Cardiac muscle cell (in vitro differentiated cells and primary cell): ENCODE measurements at regions not wholly inside any gene's neighbourhood (a gene's known extent, or its start where the extent isn't known, plus 50 kb on each side); places are given as distances from the start of the nearest gene placed in this dataset.

Experiments used
- DNase-seq, 2 donors: peaks; one replicate each; pipeline versions ENCODE4 v3.0.0 to v3.0.0-alpha.2; 2010 to 2017; ENCODE audit warnings: low read depth in 1 of 2, low spot score in 1 of 2
- H3K27ac ChIP-seq: fragments of 200-600 bp; sonication (generic); 2 replicates; pipeline ENCODE4 v1.5.1; 2016
- H3K27me3 ChIP-seq: fragments of 200-600 bp; sonication (generic); 2 replicates; pipeline ENCODE4 v1.6.0; 2016; ENCODE audit warnings: control low read depth
- H3K36me3 ChIP-seq: fragments of 200-600 bp; sonication (generic); 2 replicates; pipeline ENCODE4 v1.5.1; 2016; ENCODE audit warnings: control low read depth
- H3K4me1 ChIP-seq: fragments of 200-600 bp; sonication (generic); 2 replicates; pipeline ENCODE4 v1.8.1; 2017; ENCODE audit warnings: low read depth, mild to moderate bottlenecking, mixed run types
- H3K4me3 ChIP-seq: fragments of 200-600 bp; sonication (generic); 2 replicates; pipeline ENCODE4 v1.5.1; 2016; ENCODE audit warnings: mild to moderate bottlenecking
- H3K9me3 ChIP-seq: fragments of 200-600 bp; sonication (generic); 2 replicates; pipeline ENCODE4 v1.5.1; 2017; ENCODE audit warnings: low read depth, mild to moderate bottlenecking, control low read depth
- TF ChIP-seq, protein P1 (sequence below): IDR thresholded peaks from 2 replicates; pipeline ENCODE4 v1.5.1; 2012; ENCODE audit warnings: low read depth, mild to moderate bottlenecking, low read length

DNA sequence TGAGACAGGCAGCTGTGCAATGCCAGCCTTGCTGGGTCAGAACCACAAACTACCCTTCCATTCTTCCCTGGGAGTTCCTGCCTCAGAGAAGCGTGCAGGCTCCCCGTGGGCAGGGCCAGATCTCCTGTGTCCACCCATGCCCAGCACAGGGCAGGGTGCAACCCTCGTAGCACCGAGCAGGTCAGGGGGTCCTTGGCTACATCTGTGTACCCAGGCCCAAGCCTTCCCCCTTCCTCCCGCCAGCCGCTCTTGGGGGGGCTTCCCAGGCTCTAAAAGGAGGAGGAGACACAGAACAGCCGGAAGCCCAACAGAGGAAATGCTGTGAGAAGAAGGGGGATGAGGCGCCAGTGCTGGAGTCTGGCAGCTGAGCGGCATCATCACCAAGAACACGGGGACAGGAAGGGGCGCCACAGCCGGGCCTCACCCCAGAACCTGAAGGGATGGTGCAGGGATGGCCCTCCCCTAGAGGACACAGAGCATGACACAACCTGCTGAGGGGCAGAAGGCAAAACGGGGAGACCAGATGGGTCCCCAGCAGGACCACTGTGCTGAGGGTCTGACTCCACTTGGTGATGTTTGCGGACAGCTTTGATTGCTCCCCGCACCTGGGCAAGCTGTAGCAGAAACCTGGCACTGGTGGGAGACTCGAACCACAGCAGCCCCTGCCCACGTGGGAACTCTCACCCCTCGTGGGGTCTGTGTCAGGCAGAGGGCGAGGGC is 233.2 kb downstream of the NPHP4 start:
- no peak for DNase-seq
- no peak overlapping the region for H3K4me3 ChIP-seq
- no peaks in the 10 kb centered on the region for H3K4me1 ChIP-seq
- no peaks in the 10 kb centered on the region for H3K9me3 ChIP-seq
- no peak overlapping the region for H3K27ac ChIP-seq
- H3K36me3 ChIP-seq = no peaks in the 10 kb centered on the region
- TF ChIP-seq, protein P1, sequence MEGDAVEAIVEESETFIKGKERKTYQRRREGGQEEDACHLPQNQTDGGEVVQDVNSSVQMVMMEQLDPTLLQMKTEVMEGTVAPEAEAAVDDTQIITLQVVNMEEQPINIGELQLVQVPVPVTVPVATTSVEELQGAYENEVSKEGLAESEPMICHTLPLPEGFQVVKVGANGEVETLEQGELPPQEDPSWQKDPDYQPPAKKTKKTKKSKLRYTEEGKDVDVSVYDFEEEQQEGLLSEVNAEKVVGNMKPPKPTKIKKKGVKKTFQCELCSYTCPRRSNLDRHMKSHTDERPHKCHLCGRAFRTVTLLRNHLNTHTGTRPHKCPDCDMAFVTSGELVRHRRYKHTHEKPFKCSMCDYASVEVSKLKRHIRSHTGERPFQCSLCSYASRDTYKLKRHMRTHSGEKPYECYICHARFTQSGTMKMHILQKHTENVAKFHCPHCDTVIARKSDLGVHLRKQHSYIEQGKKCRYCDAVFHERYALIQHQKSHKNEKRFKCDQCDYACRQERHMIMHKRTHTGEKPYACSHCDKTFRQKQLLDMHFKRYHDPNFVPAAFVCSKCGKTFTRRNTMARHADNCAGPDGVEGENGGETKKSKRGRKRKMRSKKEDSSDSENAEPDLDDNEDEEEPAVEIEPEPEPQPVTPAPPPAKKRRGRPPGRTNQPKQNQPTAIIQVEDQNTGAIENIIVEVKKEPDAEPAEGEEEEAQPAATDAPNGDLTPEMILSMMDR = no peak
- no peaks in the 10 kb centered on the region for H3K27me3 ChIP-seq

DNA sequence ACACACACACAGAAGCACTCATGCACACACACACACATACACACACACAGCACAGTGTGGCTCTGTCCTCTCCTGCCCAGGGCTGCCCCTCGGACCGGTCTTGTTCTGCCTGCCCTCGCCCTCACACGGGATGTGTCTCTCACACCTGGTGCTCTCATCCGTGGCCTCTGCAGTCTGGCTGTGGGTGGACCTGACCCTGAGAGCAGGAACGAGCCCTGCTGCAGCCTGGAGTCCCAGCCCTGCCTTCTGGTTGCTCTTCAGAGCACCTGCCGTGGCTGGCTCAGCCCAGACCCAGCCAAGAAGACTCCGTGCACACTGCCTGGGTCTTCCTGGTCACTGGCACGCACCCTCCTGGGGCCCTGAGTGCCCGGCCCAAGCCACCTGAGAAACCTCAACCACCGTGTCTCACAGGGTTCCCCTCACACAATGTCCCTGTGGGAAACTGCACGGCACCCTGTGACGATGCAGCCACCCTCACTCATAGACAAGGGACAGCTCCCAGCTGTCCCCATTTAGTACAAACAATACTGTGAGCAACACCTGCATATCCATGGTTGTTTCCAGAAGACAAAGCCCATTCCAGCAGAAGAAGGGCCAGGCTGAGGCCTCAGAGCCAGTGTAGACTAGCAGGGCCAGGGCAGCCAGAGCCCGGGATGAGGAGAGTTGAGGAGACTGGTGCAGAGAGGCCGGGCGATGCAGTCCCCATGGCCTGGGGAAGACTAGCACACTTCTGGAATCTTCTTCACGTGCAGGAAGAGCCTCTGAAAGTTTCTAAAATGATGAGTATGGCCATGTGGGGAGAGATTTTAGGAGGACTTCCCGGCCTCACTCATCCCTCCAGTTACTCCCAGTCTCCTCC is 234.0 kb downstream of the NPHP4 start:
- Histone ChIP-seq H3K4me3 (no peak overlapping the region), H3K36me3 (no peaks in the 10 kb centered on the region), H3K9me3 (no peaks in the 10 kb centered on the region), H3K27me3 (no peaks in the 10 kb centered on the region), H3K4me1 (peaks cover 1% of the 10 kb centered on the region), H3K27ac (no peak overlapping the region)
- DNase-seq = no peak
- TF ChIP-seq, protein P1 = no peak

- DNase-seq = no peak
- TF ChIP-seq, protein P1 = no peak
- no peak overlapping the region for H3K27ac ChIP-seq
- no peaks in the 10 kb centered on the region for H3K9me3 ChIP-seq
- no peak overlapping the region for H3K4me3 ChIP-seq
- H3K27me3 ChIP-seq = no peaks in the 10 kb centered on the region
- H3K36me3 ChIP-seq = no peaks in the 10 kb centered on the region
- H3K4me1 ChIP-seq = peaks cover 11% of the 10 kb centered on the region
Measured at GRCh38 chr1:5757187-5757805, 234.9 kb downstream of the NPHP4 start.

- peaks cover 18% of the 10 kb centered on the region for H3K4me1 ChIP-seq
- no peaks in the 10 kb centered on the region for H3K36me3 ChIP-seq
- peak in 1 of 2 donors; percentile 39 for DNase-seq
- no peaks in the 10 kb centered on the region for H3K27me3 ChIP-seq
- no peak overlapping the region for H3K4me3 ChIP-seq
- H3K27ac ChIP-seq = no peak overlapping the region
- TF ChIP-seq, protein P1 = no peak
- no peaks in the 10 kb centered on the region for H3K9me3 ChIP-seq
Measured at GRCh38 chr1:5756434-5757186, 235.6 kb downstream of the NPHP4 start.

GRCh38 chr1:5755552-5756125 is 236.6 kb downstream of the NPHP4 start:
- TF ChIP-seq, protein P1 = no peak
- Histone ChIP-seq H3K27ac (no peak overlapping the region), H3K36me3 (no peaks in the 10 kb centered on the region), H3K27me3 (no peaks in the 10 kb centered on the region), H3K9me3 (no peaks in the 10 kb centered on the region), H3K4me1 (peaks cover 19% of the 10 kb centered on the region), H3K4me3 (no peak overlapping the region)
- DNase-seq = no peak
